GM23338 (cell line): ENCODE measurements at regions not wholly inside any gene's neighbourhood (a gene's known extent, or its start where the extent isn't known, plus 50 kb on each side); places are given as distances from the start of the nearest gene placed in this dataset.

Experiments used
- ATAC-seq: fragments of 200-7000 bp; cut with Tn5 transposase; 3 replicates; pipeline ENCODE4 v1.9.1; 2020
- DNase-seq: peaks from one replicate; pipeline ENCODE4 v3.0.0-alpha.2; 2015; ENCODE audit warnings: low spot score
- H2AFZ ChIP-seq: fragments of 200-600 bp; sonication (generic); 2 replicates; pipeline ENCODE4 v1.8.0; 2016; ENCODE audit warnings: antibody characterized with exemption, mild to moderate bottlenecking, moderate library complexity
- H3F3A ChIP-seq: fragments of 200-600 bp; sonication (generic); replicated peaks from 2 replicates; pipeline ENCODE4 v1.8.0; 2017; ENCODE audit warnings: antibody characterized with exemption, mixed run types, low read depth
- H3K27ac ChIP-seq: fragments of 200-600 bp; sonication (generic); 2 replicates; pipeline ENCODE4 v1.6.1; 2016; ENCODE audit warnings: low read depth
- H3K27me3 ChIP-seq: fragments of 200-600 bp; sonication (generic); 2 replicates; pipeline ENCODE4 v1.8.0; 2016; ENCODE audit warnings: mild to moderate bottlenecking, mixed run types, moderate library complexity; ENCODE audit not compliant: insufficient read depth
- H3K36me3 ChIP-seq: fragments of 200-600 bp; sonication (generic); 2 replicates; pipeline ENCODE4 v1.8.0; 2016; ENCODE audit warnings: mild to moderate bottlenecking; ENCODE audit not compliant: insufficient read depth
- H3K4me1 ChIP-seq: fragments of 200-600 bp; sonication (generic); 2 replicates; pipeline ENCODE4 v1.8.0; 2016; ENCODE audit warnings: mild to moderate bottlenecking, moderate library complexity; ENCODE audit not compliant: insufficient read depth
- H3K4me2 ChIP-seq: fragments of 200-600 bp; sonication (generic); 2 replicates; pipeline ENCODE4 v1.7.1; 2017; ENCODE audit warnings: mixed run types
- H3K4me3 ChIP-seq: fragments of 200-600 bp; sonication (generic); 2 replicates; pipeline ENCODE4 v1.6.1; 2016; ENCODE audit warnings: mixed run types
- H3K79me2 ChIP-seq: fragments of 200-600 bp; sonication (generic); replicated peaks from 2 replicates; pipeline ENCODE4 v1.8.0; 2017; ENCODE audit warnings: mild to moderate bottlenecking; ENCODE audit not compliant: insufficient read depth
- H3K9me2 ChIP-seq: fragments of 200-600 bp; sonication (generic); 2 replicates; pipeline ENCODE4 v1.8.0; 2017; ENCODE audit not compliant: insufficient read depth
- H4K20me1 ChIP-seq: fragments of 200-600 bp; sonication (generic); replicated peaks from 2 replicates; pipeline ENCODE4 v1.8.0; 2017; ENCODE audit warnings: mild to moderate bottlenecking; ENCODE audit not compliant: insufficient read depth
- H3K27ac Mint-ChIP-seq: 2 replicates; pipeline ENCODE4 v1.8.0; 2020; ENCODE audit warnings: inconsistent platforms, mild to moderate bottlenecking, moderate library complexity, mixed read lengths
- H3K27me3 Mint-ChIP-seq: 3 replicates; pipeline ENCODE4 v1.8.0; 2022; ENCODE audit warnings: low read depth, mild to moderate bottlenecking, moderate library complexity, mixed read lengths, inconsistent platforms; ENCODE audit not compliant: insufficient read depth, poor library complexity
- H3K36me3 Mint-ChIP-seq: 3 replicates; pipeline ENCODE4 v1.8.0; 2021; ENCODE audit warnings: low read depth, mild to moderate bottlenecking, inconsistent platforms, moderate library complexity, mixed read lengths
- H3K4me1 Mint-ChIP-seq: 3 replicates; pipeline ENCODE4 v1.8.0; 2020; ENCODE audit warnings: mild to moderate bottlenecking, inconsistent platforms, mixed read lengths
- H3K4me3 Mint-ChIP-seq: 3 replicates; pipeline ENCODE4 v1.8.0; 2021; ENCODE audit warnings: moderate library complexity, mild to moderate bottlenecking, inconsistent platforms, mixed read lengths
- H3K9me3 Mint-ChIP-seq: 3 replicates; pipeline ENCODE4 v1.8.0; 2020; ENCODE audit warnings: moderate library complexity, mild to moderate bottlenecking, inconsistent platforms, mixed read lengths
- CREB1 ChIP-seq: fragments of 250-450 bp; sonication (Bioruptor Pico); IDR thresholded peaks from 2 replicates; pipeline ENCODE4 v1.5.0; 2020; ENCODE audit warnings: low read depth, mild to moderate bottlenecking, moderate library complexity
- EZH2 ChIP-seq: fragments of 200-600 bp; sonication (generic); IDR thresholded peaks from one replicate; pipeline ENCODE4 v1.8.0; 2017; ENCODE audit warnings: antibody characterized with exemption, mild to moderate bottlenecking, low read depth; ENCODE audit not compliant: unreplicated experiment
- EZH2phosphoT487 ChIP-seq: fragments of 200-600 bp; sonication (generic); IDR thresholded peaks from one replicate; pipeline ENCODE4 v1.8.1; 2018; ENCODE audit warnings: antibody characterized with exemption; ENCODE audit not compliant: unreplicated experiment
- JUNB ChIP-seq: IDR thresholded peaks from one replicate; pipeline ENCODE4 v1.6.1; 2016; ENCODE audit warnings: antibody characterized with exemption; ENCODE audit not compliant: unreplicated experiment
- NANOG ChIP-seq: IDR thresholded peaks from 2 replicates; pipeline ENCODE4 v1.6.1; 2016; ENCODE audit warnings: antibody characterized with exemption, borderline replicate concordance
- POLR2AphosphoS5 ChIP-seq: IDR thresholded peaks from 2 replicates; pipeline ENCODE4 v1.6.1; 2016; ENCODE audit warnings: antibody characterized with exemption, low read depth
- STAT1 ChIP-seq: IDR thresholded peaks from one replicate; pipeline ENCODE4 v1.6.1; 2016; ENCODE audit warnings: antibody characterized with exemption; ENCODE audit not compliant: unreplicated experiment
- ZNF114 ChIP-seq: fragments of 250-450 bp; sonication (Bioruptor Pico); IDR thresholded peaks from 2 replicates; pipeline ENCODE4 v1.5.0; 2020; ENCODE audit warnings: mild to moderate bottlenecking, moderate library complexity
- ZNF331 ChIP-seq: fragments of 250-450 bp; sonication (Bioruptor Pico); IDR thresholded peaks from 2 replicates; pipeline ENCODE4 v1.5.0; 2020; ENCODE audit warnings: low read depth, mild to moderate bottlenecking, moderate library complexity
- ZNF462 ChIP-seq: fragments of 250-450 bp; sonication (Bioruptor Pico); IDR thresholded peaks from 2 replicates; pipeline ENCODE4 v1.5.0; 2020; ENCODE audit warnings: mild to moderate bottlenecking, moderate library complexity
- TF ChIP-seq, protein P1 (sequence below), 2 experiments: fragments of 200-600 bp in 1 of 2; sonication (generic) in 1 of 2; conservative IDR thresholded peaks; 2 replicates each; pipeline versions ENCODE4 v1.5.1 to v1.6.1; 2016 to 2017; ENCODE audit warnings: antibody characterized with exemption in 2 of 2, low read depth in 2 of 2, mild to moderate bottlenecking in 2 of 2, moderate library complexity in 1 of 2
- TF ChIP-seq, protein P2 (sequence below): IDR thresholded peaks from 2 replicates; pipeline ENCODE4 v1.6.1; 2016; ENCODE audit warnings: antibody characterized with exemption
- TF ChIP-seq, protein P3 (sequence below): IDR thresholded peaks from one replicate; pipeline ENCODE4 v1.6.1; 2018; ENCODE audit warnings: antibody characterized with exemption; ENCODE audit not compliant: unreplicated experiment

- TF ChIP-seq NANOG = no peak
- TF ChIP-seq ZNF114 (CRISPR knock-in tag) = no peak
- no peak for TF ChIP-seq STAT1
- TF ChIP-seq JUNB = no peak
- TF ChIP-seq, protein P1, sequence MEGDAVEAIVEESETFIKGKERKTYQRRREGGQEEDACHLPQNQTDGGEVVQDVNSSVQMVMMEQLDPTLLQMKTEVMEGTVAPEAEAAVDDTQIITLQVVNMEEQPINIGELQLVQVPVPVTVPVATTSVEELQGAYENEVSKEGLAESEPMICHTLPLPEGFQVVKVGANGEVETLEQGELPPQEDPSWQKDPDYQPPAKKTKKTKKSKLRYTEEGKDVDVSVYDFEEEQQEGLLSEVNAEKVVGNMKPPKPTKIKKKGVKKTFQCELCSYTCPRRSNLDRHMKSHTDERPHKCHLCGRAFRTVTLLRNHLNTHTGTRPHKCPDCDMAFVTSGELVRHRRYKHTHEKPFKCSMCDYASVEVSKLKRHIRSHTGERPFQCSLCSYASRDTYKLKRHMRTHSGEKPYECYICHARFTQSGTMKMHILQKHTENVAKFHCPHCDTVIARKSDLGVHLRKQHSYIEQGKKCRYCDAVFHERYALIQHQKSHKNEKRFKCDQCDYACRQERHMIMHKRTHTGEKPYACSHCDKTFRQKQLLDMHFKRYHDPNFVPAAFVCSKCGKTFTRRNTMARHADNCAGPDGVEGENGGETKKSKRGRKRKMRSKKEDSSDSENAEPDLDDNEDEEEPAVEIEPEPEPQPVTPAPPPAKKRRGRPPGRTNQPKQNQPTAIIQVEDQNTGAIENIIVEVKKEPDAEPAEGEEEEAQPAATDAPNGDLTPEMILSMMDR (conservative IDR thresholded peaks at IDR 0.05; ENCODE audit: low read depth in 2 of 2) = no peak
- TF ChIP-seq EZH2 = no peak
- TF ChIP-seq, protein P2, sequence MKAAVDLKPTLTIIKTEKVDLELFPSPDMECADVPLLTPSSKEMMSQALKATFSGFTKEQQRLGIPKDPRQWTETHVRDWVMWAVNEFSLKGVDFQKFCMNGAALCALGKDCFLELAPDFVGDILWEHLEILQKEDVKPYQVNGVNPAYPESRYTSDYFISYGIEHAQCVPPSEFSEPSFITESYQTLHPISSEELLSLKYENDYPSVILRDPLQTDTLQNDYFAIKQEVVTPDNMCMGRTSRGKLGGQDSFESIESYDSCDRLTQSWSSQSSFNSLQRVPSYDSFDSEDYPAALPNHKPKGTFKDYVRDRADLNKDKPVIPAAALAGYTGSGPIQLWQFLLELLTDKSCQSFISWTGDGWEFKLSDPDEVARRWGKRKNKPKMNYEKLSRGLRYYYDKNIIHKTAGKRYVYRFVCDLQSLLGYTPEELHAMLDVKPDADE = no peak
- TF ChIP-seq ZNF331 (CRISPR knock-in tag) = no peak
- TF ChIP-seq ZNF462 (CRISPR knock-in tag) = no peak
- TF ChIP-seq CREB1 = no peak
- TF ChIP-seq, protein P3, sequence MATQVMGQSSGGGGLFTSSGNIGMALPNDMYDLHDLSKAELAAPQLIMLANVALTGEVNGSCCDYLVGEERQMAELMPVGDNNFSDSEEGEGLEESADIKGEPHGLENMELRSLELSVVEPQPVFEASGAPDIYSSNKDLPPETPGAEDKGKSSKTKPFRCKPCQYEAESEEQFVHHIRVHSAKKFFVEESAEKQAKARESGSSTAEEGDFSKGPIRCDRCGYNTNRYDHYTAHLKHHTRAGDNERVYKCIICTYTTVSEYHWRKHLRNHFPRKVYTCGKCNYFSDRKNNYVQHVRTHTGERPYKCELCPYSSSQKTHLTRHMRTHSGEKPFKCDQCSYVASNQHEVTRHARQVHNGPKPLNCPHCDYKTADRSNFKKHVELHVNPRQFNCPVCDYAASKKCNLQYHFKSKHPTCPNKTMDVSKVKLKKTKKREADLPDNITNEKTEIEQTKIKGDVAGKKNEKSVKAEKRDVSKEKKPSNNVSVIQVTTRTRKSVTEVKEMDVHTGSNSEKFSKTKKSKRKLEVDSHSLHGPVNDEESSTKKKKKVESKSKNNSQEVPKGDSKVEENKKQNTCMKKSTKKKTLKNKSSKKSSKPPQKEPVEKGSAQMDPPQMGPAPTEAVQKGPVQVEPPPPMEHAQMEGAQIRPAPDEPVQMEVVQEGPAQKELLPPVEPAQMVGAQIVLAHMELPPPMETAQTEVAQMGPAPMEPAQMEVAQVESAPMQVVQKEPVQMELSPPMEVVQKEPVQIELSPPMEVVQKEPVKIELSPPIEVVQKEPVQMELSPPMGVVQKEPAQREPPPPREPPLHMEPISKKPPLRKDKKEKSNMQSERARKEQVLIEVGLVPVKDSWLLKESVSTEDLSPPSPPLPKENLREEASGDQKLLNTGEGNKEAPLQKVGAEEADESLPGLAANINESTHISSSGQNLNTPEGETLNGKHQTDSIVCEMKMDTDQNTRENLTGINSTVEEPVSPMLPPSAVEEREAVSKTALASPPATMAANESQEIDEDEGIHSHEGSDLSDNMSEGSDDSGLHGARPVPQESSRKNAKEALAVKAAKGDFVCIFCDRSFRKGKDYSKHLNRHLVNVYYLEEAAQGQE = no peak
- TF ChIP-seq EZH2phosphoT487 = no peak
- no peak for TF ChIP-seq POLR2AphosphoS5
- no peaks in the 10 kb centered on the region for H3K36me3 ChIP-seq
- Mint-ChIP-seq H3K9me3 (no peaks in the 10 kb centered on the region; the same call in 2 of the 3 replicates), H3K27me3 (peaks cover 5% of the 10 kb centered on the region), H3K4me1 (peaks cover 6% of the 10 kb centered on the region; the same call in 1 of the 3 replicates), H3K36me3 (no peaks in the 10 kb centered on the region), H3K4me3 (no peak overlapping the region), H3K27ac (no peak overlapping the region)
- H3K4me1 ChIP-seq = peaks cover 7% of the 10 kb centered on the region; the same call in 1 of the 2 replicates
- no peak for ATAC-seq
- no peaks in the 10 kb centered on the region for H4K20me1 ChIP-seq
- no peaks in the 10 kb centered on the region for H3K27me3 ChIP-seq
- peaks cover 4% of the 10 kb centered on the region; the same call in 1 of the 2 replicates for H3K9me2 ChIP-seq
- H3K4me3 ChIP-seq = no peak overlapping the region
- no peak overlapping the region for H2AFZ ChIP-seq
- no peak for DNase-seq
- no peak overlapping the region for H3K27ac ChIP-seq
- no peaks in the 10 kb centered on the region for H3F3A ChIP-seq
- no peaks in the 10 kb centered on the region for H3K79me2 ChIP-seq
- H3K4me2 ChIP-seq = no peak overlapping the region
These were observed 292.5 kb upstream of the FAM98A start for GRCh38 chr2:33891616-33892015.
